ENCODE measurements at regions not wholly inside any gene's neighbourhood (a gene's known extent, or its start where the extent isn't known, plus 50 kb on each side); places are given as distances from the start of the nearest gene placed in this dataset.

DNA sequence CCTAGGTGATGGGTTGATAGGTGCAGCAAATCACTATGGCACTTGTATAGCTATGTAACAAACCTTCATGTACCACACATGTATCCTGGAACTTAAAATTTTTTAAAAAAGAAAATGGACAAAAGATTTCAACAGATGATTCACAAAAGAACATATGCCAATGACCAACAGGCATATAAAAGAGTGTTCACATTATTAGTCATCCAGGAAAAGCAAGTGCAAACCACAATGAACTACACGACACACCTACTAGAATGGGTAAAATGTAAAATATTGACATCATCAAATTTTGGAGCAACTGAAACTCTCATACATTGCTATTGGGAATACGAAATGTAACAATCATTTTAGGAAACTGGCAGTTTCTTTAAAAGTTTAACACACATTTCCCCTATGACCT is 109.9 kb downstream of the YIPF5 start:
- TF ChIP-seq YY1 (IDR thresholded peaks at IDR 0.05; ENCODE audit: insufficient read depth, insufficient read length), result no peak
- TF ChIP-seq ZNF274 (IDR thresholded peaks at IDR 0.05; ENCODE audit: low read depth, low read length), result no peak
- TF ChIP-seq SUZ12 (IDR thresholded peaks at IDR 0.05; ENCODE audit: extremely low read depth, insufficient read depth, insufficient read length), result no peak
